ENCODE measurements at regions not wholly inside any gene's neighbourhood (a gene's known extent, or its start where the extent isn't known, plus 50 kb on each side); places are given as distances from the start of the nearest gene placed in this dataset.

DNA sequence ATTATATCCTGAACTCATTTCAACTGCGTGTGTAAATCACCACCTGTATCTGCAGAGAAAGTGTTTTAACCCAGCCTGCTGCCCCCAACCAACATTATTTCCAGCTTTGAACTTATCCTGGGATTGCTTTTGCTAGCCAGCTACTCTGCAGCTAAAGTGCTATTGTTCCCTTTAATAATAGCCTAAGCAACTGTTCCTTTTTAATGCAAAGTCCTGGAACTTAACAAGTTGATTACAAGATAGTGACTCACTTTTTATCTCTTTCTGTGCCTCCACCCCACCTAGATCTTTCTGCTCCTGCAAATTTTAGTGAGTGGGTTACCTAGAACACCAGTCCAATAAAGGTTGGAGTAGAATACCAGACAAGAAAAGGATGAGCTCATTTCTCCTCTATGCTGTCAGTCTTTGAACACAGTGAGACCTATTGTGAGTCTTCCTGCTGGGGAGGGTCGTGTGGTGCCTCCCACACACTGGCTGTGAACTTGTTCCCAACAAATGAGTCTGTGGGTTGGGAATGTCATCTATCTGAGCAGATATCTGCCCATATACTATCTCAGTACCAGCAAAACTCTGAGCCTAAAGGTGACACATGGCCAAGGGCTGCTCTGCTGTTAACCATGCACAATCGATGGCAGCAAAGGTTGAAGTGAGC is 137.7 kb downstream of the FAM204A start:
- no peak for DNase-seq (ENCODE audit: low read depth)
- no peaks in the 10 kb centered on the region for H3K79me2 ChIP-seq (ENCODE audit: insufficient read depth, low read length)
- no peaks in the 10 kb centered on the region for H3K36me3 ChIP-seq (ENCODE audit: insufficient read depth, low read length)
- H3K36me3 Mint-ChIP-seq (ENCODE audit: low read depth, unreplicated experiment): no peaks in the 10 kb centered on the region
- H3K4me1 ChIP-seq (ENCODE audit: insufficient read depth, low read length): no peaks in the 10 kb centered on the region
- H3K27ac ChIP-seq (ENCODE audit: low read depth, low read length): no peak overlapping the region
- no peak overlapping the region for H3K4me2 ChIP-seq (ENCODE audit: low read length)
- no peak overlapping the region for H2AFZ ChIP-seq (ENCODE audit: low read depth, low read length)
- TF ChIP-seq, protein P1, sequence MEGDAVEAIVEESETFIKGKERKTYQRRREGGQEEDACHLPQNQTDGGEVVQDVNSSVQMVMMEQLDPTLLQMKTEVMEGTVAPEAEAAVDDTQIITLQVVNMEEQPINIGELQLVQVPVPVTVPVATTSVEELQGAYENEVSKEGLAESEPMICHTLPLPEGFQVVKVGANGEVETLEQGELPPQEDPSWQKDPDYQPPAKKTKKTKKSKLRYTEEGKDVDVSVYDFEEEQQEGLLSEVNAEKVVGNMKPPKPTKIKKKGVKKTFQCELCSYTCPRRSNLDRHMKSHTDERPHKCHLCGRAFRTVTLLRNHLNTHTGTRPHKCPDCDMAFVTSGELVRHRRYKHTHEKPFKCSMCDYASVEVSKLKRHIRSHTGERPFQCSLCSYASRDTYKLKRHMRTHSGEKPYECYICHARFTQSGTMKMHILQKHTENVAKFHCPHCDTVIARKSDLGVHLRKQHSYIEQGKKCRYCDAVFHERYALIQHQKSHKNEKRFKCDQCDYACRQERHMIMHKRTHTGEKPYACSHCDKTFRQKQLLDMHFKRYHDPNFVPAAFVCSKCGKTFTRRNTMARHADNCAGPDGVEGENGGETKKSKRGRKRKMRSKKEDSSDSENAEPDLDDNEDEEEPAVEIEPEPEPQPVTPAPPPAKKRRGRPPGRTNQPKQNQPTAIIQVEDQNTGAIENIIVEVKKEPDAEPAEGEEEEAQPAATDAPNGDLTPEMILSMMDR (IDR thresholded peaks at IDR 0.05; ENCODE audit: insufficient read depth, low read depth, low read length): no peak
- no peak for TF ChIP-seq EZH2 (IDR thresholded peaks at IDR 0.05; ENCODE audit: insufficient read depth, low read length)
- no peak overlapping the region for H3K4me3 Mint-ChIP-seq (ENCODE audit: unreplicated experiment)
- peaks cover 8% of the 10 kb centered on the region for H3K4me1 Mint-ChIP-seq (ENCODE audit: low read depth, unreplicated experiment)
- H3K27me3 Mint-ChIP-seq (ENCODE audit: low read depth, unreplicated experiment): no peaks in the 10 kb centered on the region
- no peak overlapping the region for H3K9ac ChIP-seq (ENCODE audit: low read length)
- no peaks in the 10 kb centered on the region for H4K20me1 ChIP-seq (ENCODE audit: insufficient read depth, low read length)
- H3K9me3 ChIP-seq (ENCODE audit: insufficient read depth, low read depth, low read length): no peaks in the 10 kb centered on the region
- no peak overlapping the region for H3K4me3 ChIP-seq (ENCODE audit: insufficient read depth, low read depth, low read length)
- no peaks in the 10 kb centered on the region for H3K27me3 ChIP-seq (ENCODE audit: insufficient read depth, low read length)
- no peak overlapping the region for H3K27ac Mint-ChIP-seq (ENCODE audit: unreplicated experiment)
- H3K9me3 Mint-ChIP-seq (ENCODE audit: unreplicated experiment): no peaks in the 10 kb centered on the region
- FAIRE-seq: no peak

- FAIRE-seq (no peak), DNase-seq (ENCODE audit: low read depth) (no peak)
- Histone ChIP-seq H3K4me3 (ENCODE audit: insufficient read depth, low read depth, low read length) (no peak overlapping the region), H3K4me1 (ENCODE audit: insufficient read depth, low read length) (no peaks in the 10 kb centered on the region), H3K9ac (ENCODE audit: low read length) (no peak overlapping the region), H3K9me3 (ENCODE audit: insufficient read depth, low read depth, low read length) (no peaks in the 10 kb centered on the region), H4K20me1 (ENCODE audit: insufficient read depth, low read length) (no peaks in the 10 kb centered on the region), H2AFZ (ENCODE audit: low read depth, low read length) (no peak overlapping the region), H3K27ac (ENCODE audit: low read depth, low read length) (no peak overlapping the region), H3K36me3 (ENCODE audit: insufficient read depth, low read length) (no peaks in the 10 kb centered on the region), H3K27me3 (ENCODE audit: insufficient read depth, low read length) (no peaks in the 10 kb centered on the region), H3K79me2 (ENCODE audit: insufficient read depth, low read length) (no peaks in the 10 kb centered on the region), H3K4me2 (ENCODE audit: low read length) (no peak overlapping the region)
- no peak overlapping the region for H3K27ac Mint-ChIP-seq (ENCODE audit: unreplicated experiment)
- H3K4me1 Mint-ChIP-seq (ENCODE audit: low read depth, unreplicated experiment): peaks cover 8% of the 10 kb centered on the region
- no peaks in the 10 kb centered on the region for H3K27me3 Mint-ChIP-seq (ENCODE audit: low read depth, unreplicated experiment)
- H3K36me3 Mint-ChIP-seq (ENCODE audit: low read depth, unreplicated experiment): no peaks in the 10 kb centered on the region
- TF ChIP-seq, protein P1 (IDR thresholded peaks at IDR 0.05; ENCODE audit: insufficient read depth, low read depth, low read length): no peak
- TF ChIP-seq EZH2 (IDR thresholded peaks at IDR 0.05; ENCODE audit: insufficient read depth, low read length): no peak
- H3K4me3 Mint-ChIP-seq (ENCODE audit: unreplicated experiment): no peak overlapping the region
- H3K9me3 Mint-ChIP-seq (ENCODE audit: unreplicated experiment): no peaks in the 10 kb centered on the region
These were observed 138.7 kb downstream of the FAM204A start for GRCh38 chr10:118203461-118203860.

DNA sequence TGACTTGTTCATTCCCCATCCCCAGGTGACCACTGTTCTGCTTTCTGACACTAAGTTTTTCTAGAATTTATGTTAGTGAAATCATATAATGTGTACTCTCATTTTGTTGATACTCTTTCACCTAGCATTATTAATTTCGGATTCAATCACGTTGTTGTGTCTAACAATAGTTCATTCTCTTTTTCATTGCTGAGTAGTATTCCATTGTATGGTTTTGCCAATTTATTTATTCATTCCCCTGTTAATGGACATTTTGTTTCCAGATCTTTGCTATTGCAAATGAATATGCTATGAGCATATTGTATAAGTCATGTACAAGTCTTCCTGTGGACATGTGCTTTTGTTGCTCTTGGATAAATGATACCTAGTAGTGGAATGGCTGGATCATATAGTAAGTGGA is 146.4 kb downstream of the FAM204A start:
- no peak overlapping the region for H3K4me3 ChIP-seq (ENCODE audit: insufficient read depth, low read depth, low read length)
- no peaks in the 10 kb centered on the region for H4K20me1 ChIP-seq (ENCODE audit: insufficient read depth, low read length)
- no peaks in the 10 kb centered on the region for H3K27me3 ChIP-seq (ENCODE audit: insufficient read depth, low read length)
- no peak for FAIRE-seq
- no peak overlapping the region for H3K9ac ChIP-seq (ENCODE audit: low read length)
- peaks cover 5% of the 10 kb centered on the region for H3K27me3 Mint-ChIP-seq (ENCODE audit: low read depth, unreplicated experiment)
- no peaks in the 10 kb centered on the region for H3K4me1 Mint-ChIP-seq (ENCODE audit: low read depth, unreplicated experiment)
- no peaks in the 10 kb centered on the region for H3K4me1 ChIP-seq (ENCODE audit: insufficient read depth, low read length)
- no peaks in the 10 kb centered on the region for H3K36me3 Mint-ChIP-seq (ENCODE audit: low read depth, unreplicated experiment)
- H3K4me3 Mint-ChIP-seq (ENCODE audit: unreplicated experiment): no peak overlapping the region
- H3K4me2 ChIP-seq (ENCODE audit: low read length): no peak overlapping the region
- TF ChIP-seq, protein P1 (IDR thresholded peaks at IDR 0.05; ENCODE audit: insufficient read depth, low read depth, low read length): no peak
- TF ChIP-seq EZH2 (IDR thresholded peaks at IDR 0.05; ENCODE audit: insufficient read depth, low read length): no peak
- no peak overlapping the region for H2AFZ ChIP-seq (ENCODE audit: low read depth, low read length)
- H3K9me3 ChIP-seq (ENCODE audit: insufficient read depth, low read depth, low read length): no peaks in the 10 kb centered on the region
- H3K9me3 Mint-ChIP-seq (ENCODE audit: unreplicated experiment): no peaks in the 10 kb centered on the region
- no peak overlapping the region for H3K27ac ChIP-seq (ENCODE audit: low read depth, low read length)
- no peaks in the 10 kb centered on the region for H3K79me2 ChIP-seq (ENCODE audit: insufficient read depth, low read length)
- no peak for DNase-seq (ENCODE audit: low read depth)
- H3K36me3 ChIP-seq (ENCODE audit: insufficient read depth, low read length): no peaks in the 10 kb centered on the region
- H3K27ac Mint-ChIP-seq (ENCODE audit: unreplicated experiment): no peak overlapping the region

Data from astrocyte (in vitro differentiated cells and primary cell).